DND-41 (cell line): ENCODE measurements at regions not wholly inside any gene's neighbourhood (a gene's known extent, or its start where the extent isn't known, plus 50 kb on each side); places are given as distances from the start of the nearest gene placed in this dataset.

Source experiments
- ATAC-seq: fragments of 200-7000 bp; cut with Tn5 transposase; 3 replicates; pipeline ENCODE4 v1.9.1; 2021; ENCODE audit warnings: low read depth; ENCODE audit not compliant: insufficient read depth
- DNase-seq: peaks from one replicate; pipeline ENCODE4 v3.0.0-alpha.2; 2020
- H2AFZ ChIP-seq: 2 replicates; pipeline ENCODE4 v1.6.0; 2012; ENCODE audit warnings: low read depth, low read length
- H3K27ac ChIP-seq: 2 replicates; pipeline ENCODE4 v1.5.1; 2012; ENCODE audit warnings: low read length, inconsistent platforms
- H3K27me3 ChIP-seq: fragments of 200-600 bp; sonication (generic); 2 replicates; pipeline ENCODE4 v1.6.0; 2012; ENCODE audit warnings: low read length, mild to moderate bottlenecking, inconsistent platforms; ENCODE audit not compliant: insufficient read depth, poor library complexity
- H3K36me3 ChIP-seq: 2 replicates; pipeline ENCODE4 v1.5.1; 2012; ENCODE audit warnings: low read length, inconsistent platforms; ENCODE audit not compliant: insufficient read depth
- H3K4me1 ChIP-seq: 2 replicates; pipeline ENCODE4 v1.5.1; 2012; ENCODE audit warnings: mild to moderate bottlenecking, low read length; ENCODE audit not compliant: insufficient read depth
- H3K4me2 ChIP-seq: 2 replicates; pipeline ENCODE4 v1.6.0; 2012; ENCODE audit warnings: mild to moderate bottlenecking, moderate library complexity, low read length, inconsistent platforms; ENCODE audit not compliant: insufficient read depth
- H3K4me3 ChIP-seq, 2 experiments: fragments of 200-600 bp in 1 of 2; shearing (Covaris generic) in 1 of 2; 2 replicates each; pipeline ENCODE4 v1.5.1; 2012 to 2016; ENCODE audit warnings: inconsistent platforms in 2 of 2, low read length in 2 of 2, mild to moderate bottlenecking in 2 of 2, low read depth in 1 of 2, moderate library complexity in 1 of 2
- H3K79me2 ChIP-seq: 2 replicates; pipeline ENCODE4 v1.6.0; 2012; ENCODE audit warnings: low read length, inconsistent platforms; ENCODE audit not compliant: insufficient read depth
- H3K9ac ChIP-seq: 2 replicates; pipeline ENCODE4 v1.6.0; 2012; ENCODE audit warnings: low read depth, mild to moderate bottlenecking, inconsistent platforms, low read length, moderate library complexity
- H3K9me3 ChIP-seq: 2 replicates; pipeline ENCODE4 v1.5.1; 2012; ENCODE audit warnings: low read length, moderate library complexity, mild to moderate bottlenecking, inconsistent platforms; ENCODE audit not compliant: insufficient read depth, severe bottlenecking
- H4K20me1 ChIP-seq: 2 replicates; pipeline ENCODE4 v1.6.0; 2012; ENCODE audit warnings: low read length; ENCODE audit not compliant: insufficient read depth
- EZH2 ChIP-seq: IDR thresholded peaks from 3 replicates; pipeline ENCODE4 v1.6.1; 2012; ENCODE audit warnings: borderline replicate concordance, low read depth, mild to moderate bottlenecking, moderate library complexity, low read length, inconsistent platforms; ENCODE audit not compliant: severe bottlenecking
- TF ChIP-seq, protein P1 (sequence below): IDR thresholded peaks from 2 replicates; pipeline ENCODE4 v1.5.1; 2012; ENCODE audit warnings: borderline replicate concordance, low read length, moderate library complexity, mild to moderate bottlenecking; ENCODE audit not compliant: poor library complexity, severe bottlenecking; ENCODE audit errors: extremely low read depth

DNA sequence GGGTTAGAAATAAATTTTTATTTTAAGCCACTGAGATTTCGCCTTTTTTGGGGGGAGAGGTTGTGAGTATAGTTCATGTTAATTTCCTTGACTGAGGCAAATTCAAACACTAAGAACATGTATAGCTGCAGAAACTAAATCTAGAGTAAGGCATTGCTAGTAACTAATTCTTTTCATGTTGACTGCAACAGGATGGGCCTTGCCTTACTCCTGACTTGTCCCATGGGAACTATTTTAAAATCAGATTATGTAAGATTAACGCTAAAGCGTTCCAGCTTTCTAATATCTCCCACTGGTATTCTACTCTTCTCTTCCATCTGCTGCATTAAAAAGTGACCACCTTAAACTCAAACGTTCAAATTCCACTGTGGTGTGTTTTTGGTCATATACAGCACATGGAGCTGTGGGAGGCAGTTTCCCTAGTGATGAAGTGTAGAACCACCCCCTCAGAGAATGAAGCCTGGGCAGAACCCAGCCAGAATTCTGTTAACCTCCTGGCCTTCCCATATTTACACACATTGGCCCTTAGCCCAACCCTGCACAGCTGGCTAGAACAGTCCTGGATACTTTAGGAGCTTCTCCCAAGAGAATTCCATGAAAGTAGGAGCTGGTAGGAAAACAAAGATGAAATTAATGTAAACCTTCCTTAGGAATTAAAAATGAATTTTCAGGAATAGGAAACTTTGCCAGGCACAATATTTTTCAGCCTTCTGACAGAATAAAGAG, 687.8 kb downstream of the SLC4A3 start:
- H2AFZ ChIP-seq, result no peak overlapping the region
- no peak for DNase-seq
- H3K4me2 ChIP-seq, result no peak overlapping the region
- no peaks in the 10 kb centered on the region for H3K27me3 ChIP-seq
- H3K9me3 ChIP-seq, result no peaks in the 10 kb centered on the region
- no peak for ATAC-seq
- TF ChIP-seq, protein P1, sequence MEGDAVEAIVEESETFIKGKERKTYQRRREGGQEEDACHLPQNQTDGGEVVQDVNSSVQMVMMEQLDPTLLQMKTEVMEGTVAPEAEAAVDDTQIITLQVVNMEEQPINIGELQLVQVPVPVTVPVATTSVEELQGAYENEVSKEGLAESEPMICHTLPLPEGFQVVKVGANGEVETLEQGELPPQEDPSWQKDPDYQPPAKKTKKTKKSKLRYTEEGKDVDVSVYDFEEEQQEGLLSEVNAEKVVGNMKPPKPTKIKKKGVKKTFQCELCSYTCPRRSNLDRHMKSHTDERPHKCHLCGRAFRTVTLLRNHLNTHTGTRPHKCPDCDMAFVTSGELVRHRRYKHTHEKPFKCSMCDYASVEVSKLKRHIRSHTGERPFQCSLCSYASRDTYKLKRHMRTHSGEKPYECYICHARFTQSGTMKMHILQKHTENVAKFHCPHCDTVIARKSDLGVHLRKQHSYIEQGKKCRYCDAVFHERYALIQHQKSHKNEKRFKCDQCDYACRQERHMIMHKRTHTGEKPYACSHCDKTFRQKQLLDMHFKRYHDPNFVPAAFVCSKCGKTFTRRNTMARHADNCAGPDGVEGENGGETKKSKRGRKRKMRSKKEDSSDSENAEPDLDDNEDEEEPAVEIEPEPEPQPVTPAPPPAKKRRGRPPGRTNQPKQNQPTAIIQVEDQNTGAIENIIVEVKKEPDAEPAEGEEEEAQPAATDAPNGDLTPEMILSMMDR, result no peak
- TF ChIP-seq EZH2, result no peak
- no peaks in the 10 kb centered on the region for H3K4me1 ChIP-seq
- H3K36me3 ChIP-seq, result no peaks in the 10 kb centered on the region
- H3K4me3 ChIP-seq, result no peak overlapping the region
- H3K79me2 ChIP-seq, result no peaks in the 10 kb centered on the region
- H3K27ac ChIP-seq, result no peak overlapping the region
- no peak overlapping the region for H3K9ac ChIP-seq
- H4K20me1 ChIP-seq, result no peaks in the 10 kb centered on the region

DNA sequence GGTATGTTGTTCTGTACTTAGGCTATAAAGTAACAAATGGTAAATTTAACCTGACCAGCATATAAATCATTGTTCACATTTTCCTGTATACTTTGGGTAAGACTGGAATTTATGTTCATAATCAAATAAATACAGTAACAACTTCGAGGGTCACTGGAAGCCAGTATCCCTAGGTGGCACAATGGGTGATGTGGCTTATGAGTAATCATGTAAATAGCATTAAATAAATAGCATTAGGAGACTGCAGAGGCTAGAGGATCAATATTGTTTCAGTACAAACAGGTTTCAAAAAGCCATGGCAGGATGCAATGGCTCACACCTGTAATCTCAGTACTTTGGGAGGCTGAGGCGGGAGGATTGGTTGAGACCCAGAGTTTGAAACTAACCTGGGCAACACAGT, 690.6 kb downstream of the SLC4A3 start:
- H4K20me1 ChIP-seq, result no peaks in the 10 kb centered on the region
- no peak overlapping the region for H3K4me3 ChIP-seq
- no peaks in the 10 kb centered on the region for H3K36me3 ChIP-seq
- H2AFZ ChIP-seq, result no peak overlapping the region
- no peaks in the 10 kb centered on the region for H3K4me1 ChIP-seq
- no peaks in the 10 kb centered on the region for H3K27me3 ChIP-seq
- H3K79me2 ChIP-seq, result no peaks in the 10 kb centered on the region
- no peak overlapping the region for H3K4me2 ChIP-seq
- DNase-seq, result no peak
- ATAC-seq, result no peak
- H3K9ac ChIP-seq, result no peak overlapping the region
- H3K9me3 ChIP-seq, result no peaks in the 10 kb centered on the region
- H3K27ac ChIP-seq, result no peak overlapping the region
- TF ChIP-seq EZH2, result no peak

GRCh38 chr2:220318508-220318907, 691.1 kb downstream of the SLC4A3 start:
- Histone ChIP-seq H3K4me2 (no peak overlapping the region), H3K27ac (no peak overlapping the region), H3K36me3 (no peaks in the 10 kb centered on the region), H4K20me1 (no peaks in the 10 kb centered on the region), H3K9ac (no peak overlapping the region), H2AFZ (no peak overlapping the region), H3K9me3 (no peaks in the 10 kb centered on the region), H3K4me3 (no peak overlapping the region), H3K27me3 (no peaks in the 10 kb centered on the region), H3K79me2 (no peaks in the 10 kb centered on the region), H3K4me1 (no peaks in the 10 kb centered on the region)
- DNase-seq, result no peak
- TF ChIP-seq, protein P1, result no peak
- no peak for TF ChIP-seq EZH2
- ATAC-seq, result no peak

DNA sequence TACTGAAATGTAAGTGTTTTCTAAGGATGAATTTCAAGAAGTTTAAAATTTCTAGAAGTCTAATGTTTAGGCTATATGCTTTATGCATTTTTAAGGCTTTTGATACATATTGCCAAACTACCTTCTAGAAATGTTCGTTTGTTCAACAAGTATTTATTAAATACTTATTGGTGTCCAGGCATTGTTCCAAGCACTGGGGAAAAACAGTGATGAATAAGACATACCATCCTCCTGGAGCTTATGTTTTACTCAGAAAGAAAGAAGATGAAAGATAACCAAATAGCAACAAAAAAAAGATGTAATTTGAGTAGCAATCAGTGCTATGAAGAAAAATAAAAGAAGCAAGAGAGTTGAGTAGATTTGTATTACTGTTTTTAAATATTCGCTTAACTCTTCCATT, 692.9 kb downstream of the SLC4A3 start:
- Histone ChIP-seq H2AFZ (no peak overlapping the region), H3K4me3 (no peak overlapping the region), H3K27ac (no peak overlapping the region), H3K27me3 (no peaks in the 10 kb centered on the region), H3K4me2 (no peak overlapping the region), H3K4me1 (no peaks in the 10 kb centered on the region), H3K9ac (no peak overlapping the region), H4K20me1 (no peaks in the 10 kb centered on the region), H3K9me3 (no peaks in the 10 kb centered on the region), H3K79me2 (no peaks in the 10 kb centered on the region), H3K36me3 (no peaks in the 10 kb centered on the region)
- TF ChIP-seq, protein P1, result no peak
- no peak for ATAC-seq
- DNase-seq, result no peak
